GM10266 (cell line): ENCODE measurements at regions not wholly inside any gene's neighbourhood (a gene's known extent, or its start where the extent isn't known, plus 50 kb on each side); places are given as distances from the start of the nearest gene placed in this dataset.

ENCODE experiments used
- DNase-seq: peaks from one replicate; pipeline ENCODE4 v3.0.0; 2012; ENCODE audit errors: extremely low spot score
- TF ChIP-seq, protein P1 (sequence below): IDR thresholded peaks from 2 replicates; pipeline ENCODE4 v1.5.1; 2012; ENCODE audit warnings: mild to moderate bottlenecking, low read depth; ENCODE audit not compliant: control insufficient read depth, insufficient read depth; ENCODE audit errors: missing control alignments

DNA sequence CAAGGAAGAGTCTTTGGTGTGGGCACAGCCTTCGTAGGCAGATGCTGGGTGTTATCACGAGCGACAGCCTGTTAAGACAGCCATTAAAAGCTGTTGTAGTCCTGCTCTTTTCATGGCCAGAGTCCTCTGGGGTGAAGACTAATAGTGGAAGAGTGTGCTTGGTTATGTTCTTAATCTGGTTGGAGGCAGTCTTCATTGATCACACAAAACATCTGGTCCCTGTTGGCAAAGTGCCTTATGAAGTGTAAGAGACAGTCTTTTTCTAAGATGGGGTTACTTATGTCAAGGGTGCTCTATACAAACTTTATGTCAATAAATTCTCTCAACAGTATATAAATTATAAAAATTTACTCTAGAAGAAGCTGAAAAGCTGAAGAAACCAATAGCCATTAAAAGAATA, 280.4 kb downstream of the CAAP1 start:
- DNase-seq: no peak
- TF ChIP-seq, protein P1, sequence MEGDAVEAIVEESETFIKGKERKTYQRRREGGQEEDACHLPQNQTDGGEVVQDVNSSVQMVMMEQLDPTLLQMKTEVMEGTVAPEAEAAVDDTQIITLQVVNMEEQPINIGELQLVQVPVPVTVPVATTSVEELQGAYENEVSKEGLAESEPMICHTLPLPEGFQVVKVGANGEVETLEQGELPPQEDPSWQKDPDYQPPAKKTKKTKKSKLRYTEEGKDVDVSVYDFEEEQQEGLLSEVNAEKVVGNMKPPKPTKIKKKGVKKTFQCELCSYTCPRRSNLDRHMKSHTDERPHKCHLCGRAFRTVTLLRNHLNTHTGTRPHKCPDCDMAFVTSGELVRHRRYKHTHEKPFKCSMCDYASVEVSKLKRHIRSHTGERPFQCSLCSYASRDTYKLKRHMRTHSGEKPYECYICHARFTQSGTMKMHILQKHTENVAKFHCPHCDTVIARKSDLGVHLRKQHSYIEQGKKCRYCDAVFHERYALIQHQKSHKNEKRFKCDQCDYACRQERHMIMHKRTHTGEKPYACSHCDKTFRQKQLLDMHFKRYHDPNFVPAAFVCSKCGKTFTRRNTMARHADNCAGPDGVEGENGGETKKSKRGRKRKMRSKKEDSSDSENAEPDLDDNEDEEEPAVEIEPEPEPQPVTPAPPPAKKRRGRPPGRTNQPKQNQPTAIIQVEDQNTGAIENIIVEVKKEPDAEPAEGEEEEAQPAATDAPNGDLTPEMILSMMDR: no peak

DNA sequence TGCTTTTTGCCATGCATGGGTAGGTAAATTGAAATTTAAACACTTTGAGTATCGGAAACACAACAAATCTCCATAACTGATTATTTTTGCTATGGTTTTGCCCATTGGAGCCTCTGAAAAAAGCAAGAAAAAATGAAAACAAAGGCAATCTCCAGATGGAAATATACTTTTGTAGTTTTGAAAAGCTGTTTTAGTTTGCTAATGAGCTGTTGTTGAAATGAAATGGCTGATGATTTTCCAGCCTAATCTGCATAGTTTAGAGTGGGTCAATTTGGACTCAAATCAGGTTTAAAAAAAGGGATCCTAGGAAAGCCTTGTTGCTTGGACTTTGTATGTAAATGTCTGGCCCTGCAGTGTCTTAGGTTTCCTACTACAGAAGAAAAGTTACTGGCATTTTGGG, 285.8 kb downstream of the CAAP1 start:
- no peak for DNase-seq
- TF ChIP-seq, protein P1: no peak

DNA sequence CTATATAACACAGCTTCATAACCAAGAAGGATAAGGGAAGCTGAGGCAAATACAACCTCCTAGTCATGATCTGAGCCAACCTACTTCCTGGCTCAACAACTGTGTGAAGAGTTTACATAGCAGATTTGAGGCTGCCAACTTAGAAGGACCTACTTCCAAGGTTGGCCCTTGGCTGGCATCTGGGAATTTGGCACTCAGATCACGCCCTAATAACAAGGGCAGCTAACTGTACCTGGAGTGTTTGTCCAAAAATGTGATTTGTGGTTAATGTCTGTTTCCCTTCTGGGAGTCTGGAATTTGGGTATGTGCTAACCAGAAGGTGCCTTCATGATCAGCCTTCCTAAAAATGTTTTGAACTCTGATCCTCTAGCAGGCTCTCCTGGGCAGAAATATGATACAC, 287.2 kb downstream of the CAAP1 start:
- no peak for DNase-seq
- TF ChIP-seq, protein P1: no peak

DNA sequence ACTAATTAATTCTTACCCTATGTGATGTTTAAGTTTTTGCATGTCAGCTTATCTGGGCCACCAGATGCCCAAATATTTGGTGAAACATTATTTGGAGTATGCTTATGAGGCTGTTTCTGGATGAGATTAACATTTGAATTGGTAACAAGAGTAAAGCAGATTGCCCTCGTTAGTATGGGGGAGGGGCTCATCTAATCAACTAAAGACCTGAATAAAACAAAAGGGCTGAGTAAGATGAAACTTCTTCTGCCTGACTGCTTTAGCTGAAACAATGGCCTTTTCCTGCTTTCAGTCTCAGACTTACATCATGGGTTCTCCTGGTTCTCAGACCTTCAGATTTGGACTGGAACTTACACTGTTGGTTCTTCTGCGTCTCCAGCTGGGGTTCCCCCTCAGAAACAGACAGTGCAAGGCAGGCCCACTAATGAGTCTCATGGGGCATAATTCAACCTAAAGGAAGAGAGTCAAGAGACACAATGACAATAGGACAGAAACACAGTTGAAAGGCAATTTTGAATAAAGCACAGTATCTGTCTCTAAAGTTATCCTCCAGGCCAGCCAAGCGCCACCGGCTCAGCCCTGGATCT, 288.4 kb downstream of the CAAP1 start:
- TF ChIP-seq, protein P1: no peak
- no peak for DNase-seq

DNA sequence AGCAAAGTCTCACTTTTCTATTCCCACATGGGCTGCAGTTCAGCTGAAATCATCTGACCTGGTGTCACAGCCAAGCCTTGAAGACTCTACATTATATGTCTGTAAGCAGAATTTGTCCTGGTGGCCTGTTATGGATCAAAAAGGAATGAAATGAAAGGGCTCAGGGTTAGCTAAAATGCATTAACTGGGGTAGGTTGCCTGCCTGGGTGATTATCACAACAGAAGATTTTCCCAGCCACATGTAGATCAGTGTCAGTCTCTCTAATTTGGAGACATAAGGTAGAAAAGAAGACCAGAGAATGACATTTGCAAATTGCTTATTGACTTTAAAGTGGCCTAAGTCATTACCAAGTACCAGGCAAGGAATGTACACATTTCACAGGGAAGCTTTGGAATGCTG, 289.0 kb downstream of the CAAP1 start:
- TF ChIP-seq, protein P1: no peak
- no peak for DNase-seq

DNA sequence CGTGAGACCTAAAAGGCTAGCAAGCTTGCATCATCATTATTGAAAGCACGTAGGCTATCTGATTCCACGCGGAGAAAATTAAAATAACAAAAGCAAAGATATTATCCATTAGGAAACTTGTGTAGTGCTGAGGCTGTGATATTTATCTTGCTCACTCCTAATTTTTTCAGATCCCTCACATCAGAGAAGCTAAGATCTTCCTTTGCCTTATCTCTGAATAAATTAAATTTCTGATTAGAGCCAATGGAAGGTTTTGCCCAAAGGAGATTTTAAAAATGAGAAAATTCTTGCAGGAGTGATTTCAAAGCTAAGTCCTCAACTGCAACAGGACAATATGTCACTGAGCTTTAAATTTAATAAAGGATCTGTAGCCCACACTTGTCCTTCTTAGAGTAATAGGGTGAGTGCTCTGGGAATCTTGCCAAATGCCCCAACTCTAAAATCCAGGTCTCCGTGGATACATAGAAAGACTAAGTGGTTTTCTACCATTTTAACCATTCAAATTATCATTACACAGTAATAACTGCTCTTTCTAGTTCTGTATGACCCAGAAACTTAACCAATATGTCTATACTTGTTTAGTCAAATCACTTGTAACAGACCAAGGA, 295.0 kb downstream of the CAAP1 start:
- no peak for DNase-seq
- TF ChIP-seq, protein P1: no peak

DNA sequence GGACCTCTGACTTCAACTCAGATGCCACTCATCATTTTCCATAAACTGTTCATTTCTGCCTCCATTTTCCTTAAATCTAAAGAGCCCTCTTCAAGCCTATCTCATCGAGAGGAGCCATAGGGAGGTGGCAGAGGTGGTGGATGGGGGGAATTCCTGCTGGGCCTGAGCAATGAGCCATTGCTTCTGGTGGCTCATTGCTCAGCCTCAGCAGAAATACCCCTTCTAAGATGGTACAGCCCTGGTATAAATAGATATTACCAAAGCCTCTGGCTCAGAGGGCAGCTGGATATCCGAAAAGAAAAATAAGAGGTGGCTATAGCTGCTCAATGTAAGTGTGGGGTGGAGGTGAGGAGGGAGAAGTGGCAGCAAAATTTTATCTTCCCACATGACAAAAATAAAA, 313.5 kb downstream of the CAAP1 start:
- no peak for DNase-seq
- TF ChIP-seq, protein P1: no peak
